Peyer's patch (tissue), 4 donors: ENCODE measurements at regions not wholly inside any gene's neighbourhood (a gene's known extent, or its start where the extent isn't known, plus 50 kb on each side); places are given as distances from the start of the nearest gene placed in this dataset.

Experiments
- DNase-seq, 3 donors: peaks; one replicate each; pipeline ENCODE4 v3.0.0-alpha.2; 2017 to 2019
- H3K27ac ChIP-seq, 4 donors: fragments of 200-600 bp; sonication (generic); one replicate each; pipeline ENCODE4 v1.5.1; 2016 to 2019
- H3K27me3 ChIP-seq, 2 donors: fragments of 200-600 bp; sonication (generic); one replicate each; pipeline ENCODE4 v1.5.1; 2019
- H3K36me3 ChIP-seq, 3 donors: fragments of 200-600 bp; sonication (generic); one replicate each; pipeline ENCODE4 v1.5.1; 2016 to 2019
- H3K4me1 ChIP-seq, 4 donors: fragments of 200-600 bp; sonication (generic); one replicate each; pipeline ENCODE4 v1.5.1; 2016 to 2019
- H3K4me3 ChIP-seq, 4 donors: fragments of 200-600 bp; sonication (generic); 1 replicate in 3 of 4; 2 replicates in 1 of 4; pipeline ENCODE4 v1.5.1; 2016 to 2019; ENCODE audit warnings: mild to moderate bottlenecking in 1 of 4
- H3K9me3 ChIP-seq, 4 donors: fragments of 200-600 bp; sonication (generic); one replicate each; pipeline ENCODE4 v1.5.1; 2016 to 2019; ENCODE audit warnings: mild to moderate bottlenecking in 1 of 4
- POLR2A ChIP-seq, 2 donors: fragments of 450-650 bp; IDR thresholded peaks; one replicate each; pipeline ENCODE4 v1.5.1; 2017; ENCODE audit warnings: antibody characterized with exemption in 2 of 2, mild to moderate bottlenecking in 2 of 2, moderate library complexity in 2 of 2
- TF ChIP-seq, protein P1 (sequence below), 6 experiments: fragments of 450-650 bp in 4 of 6; fragments of 200-600 bp in 2 of 6; sonication (generic) in 1 of 6; IDR thresholded peaks; one replicate each; pipeline ENCODE4 v1.5.1; 2017 to 2019; ENCODE audit warnings: antibody characterized with exemption in 6 of 6, mild to moderate bottlenecking in 3 of 6, moderate library complexity in 1 of 6

DNA sequence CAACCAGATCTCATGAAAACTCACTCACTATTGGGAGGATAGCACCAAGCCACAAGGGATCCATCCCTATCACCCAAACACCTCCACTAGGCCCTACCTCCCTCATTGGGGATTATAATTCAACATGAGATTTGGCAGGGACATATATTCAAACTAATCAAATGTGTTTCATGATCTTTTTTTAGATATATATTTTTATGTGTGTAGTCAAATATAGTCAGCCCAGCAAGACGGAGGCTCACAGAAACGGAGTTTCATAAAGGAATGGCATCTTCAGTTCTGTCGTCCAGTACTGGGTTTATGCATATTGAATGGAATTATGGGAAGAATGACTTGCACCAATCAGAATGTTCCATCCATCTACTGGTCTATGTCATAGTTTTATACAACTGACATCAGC lies 343.3 kb upstream of the KAZN start:
- Histone ChIP-seq H3K36me3 (no peaks in the 10 kb centered on the region), H3K9me3 (no peaks in the 10 kb centered on the region), H3K27ac (no peak overlapping the region), H3K4me3 (no peak overlapping the region), H3K4me1 (no peaks in the 10 kb centered on the region), H3K27me3 (no peaks in the 10 kb centered on the region)
- TF ChIP-seq, protein P1, sequence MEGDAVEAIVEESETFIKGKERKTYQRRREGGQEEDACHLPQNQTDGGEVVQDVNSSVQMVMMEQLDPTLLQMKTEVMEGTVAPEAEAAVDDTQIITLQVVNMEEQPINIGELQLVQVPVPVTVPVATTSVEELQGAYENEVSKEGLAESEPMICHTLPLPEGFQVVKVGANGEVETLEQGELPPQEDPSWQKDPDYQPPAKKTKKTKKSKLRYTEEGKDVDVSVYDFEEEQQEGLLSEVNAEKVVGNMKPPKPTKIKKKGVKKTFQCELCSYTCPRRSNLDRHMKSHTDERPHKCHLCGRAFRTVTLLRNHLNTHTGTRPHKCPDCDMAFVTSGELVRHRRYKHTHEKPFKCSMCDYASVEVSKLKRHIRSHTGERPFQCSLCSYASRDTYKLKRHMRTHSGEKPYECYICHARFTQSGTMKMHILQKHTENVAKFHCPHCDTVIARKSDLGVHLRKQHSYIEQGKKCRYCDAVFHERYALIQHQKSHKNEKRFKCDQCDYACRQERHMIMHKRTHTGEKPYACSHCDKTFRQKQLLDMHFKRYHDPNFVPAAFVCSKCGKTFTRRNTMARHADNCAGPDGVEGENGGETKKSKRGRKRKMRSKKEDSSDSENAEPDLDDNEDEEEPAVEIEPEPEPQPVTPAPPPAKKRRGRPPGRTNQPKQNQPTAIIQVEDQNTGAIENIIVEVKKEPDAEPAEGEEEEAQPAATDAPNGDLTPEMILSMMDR (IDR thresholded peaks at IDR 0.05) = no peak
- TF ChIP-seq POLR2A (IDR thresholded peaks at IDR 0.05) = no peak
- no peak for DNase-seq

DNA sequence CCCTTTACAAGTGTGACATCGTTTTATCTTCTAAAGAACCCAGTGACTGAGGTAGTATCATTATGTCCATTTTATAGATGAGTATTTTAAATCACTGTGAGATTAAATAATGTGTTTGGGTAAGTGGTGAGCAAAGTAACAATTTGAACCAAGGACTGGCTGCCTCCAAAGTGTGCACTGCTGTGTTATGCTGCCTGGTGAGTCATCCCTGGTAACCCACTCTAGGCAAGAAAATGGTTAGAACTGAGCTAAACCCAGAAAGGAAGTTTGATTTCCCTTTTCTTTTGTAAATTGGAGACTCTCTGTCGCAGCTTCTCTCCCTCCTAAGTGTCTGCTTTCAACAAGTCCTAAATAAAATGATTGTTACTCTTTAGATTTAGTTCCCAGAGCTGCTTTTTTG lies 342.8 kb upstream of the KAZN start:
- Histone ChIP-seq H3K36me3 (no peaks in the 10 kb centered on the region), H3K4me3 (no peak overlapping the region), H3K27me3 (no peaks in the 10 kb centered on the region), H3K27ac (peak overlapping the region in 1 of 4 donors; percentile 39), H3K9me3 (no peaks in the 10 kb centered on the region), H3K4me1 (no peaks in the 10 kb centered on the region)
- no peak for DNase-seq
- TF ChIP-seq POLR2A (IDR thresholded peaks at IDR 0.05) = no peak
- TF ChIP-seq, protein P1 (IDR thresholded peaks at IDR 0.05) = no peak

DNA sequence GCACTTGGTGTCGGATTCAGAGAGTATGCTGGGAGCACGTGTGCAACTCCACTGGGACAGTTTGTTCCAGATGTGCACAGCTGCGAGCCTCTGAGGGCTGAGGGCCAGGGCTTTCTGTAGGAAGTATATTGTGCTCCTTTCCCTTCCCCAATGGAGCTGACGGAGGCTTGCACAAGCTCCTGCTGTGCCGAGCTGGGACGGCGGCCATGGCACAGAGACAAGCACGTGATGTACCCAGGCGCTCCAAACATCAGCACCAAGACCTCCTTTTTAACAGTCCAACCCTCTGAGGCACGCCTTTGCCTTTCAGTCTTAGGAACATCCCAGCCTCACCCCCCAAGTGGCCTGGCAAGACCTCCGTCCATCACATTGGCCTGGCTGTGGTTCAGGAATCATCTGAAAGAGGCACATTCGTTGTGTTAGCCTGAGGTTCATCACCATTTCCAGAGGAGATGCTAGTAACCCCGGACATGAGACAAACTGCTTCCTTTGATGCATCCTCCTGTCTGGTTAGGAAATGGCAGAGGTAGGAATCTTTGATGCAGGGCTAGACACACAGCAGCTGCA lies 339.2 kb upstream of the KAZN start:
- peak overlapping the region in 3 of 4 donors; percentile 38 to 67 (median 54) for H3K27ac ChIP-seq
- TF ChIP-seq, protein P1 (IDR thresholded peaks at IDR 0.05) = no peak
- TF ChIP-seq POLR2A (IDR thresholded peaks at IDR 0.05) = no peak
- no peaks in the 10 kb centered on the region for H3K4me1 ChIP-seq
- H3K36me3 ChIP-seq = no peaks in the 10 kb centered on the region
- H3K9me3 ChIP-seq = no peaks in the 10 kb centered on the region
- no peaks in the 10 kb centered on the region for H3K27me3 ChIP-seq
- DNase-seq = peak; percentile 17 to 83 (median 60)
- no peak overlapping the region for H3K4me3 ChIP-seq

DNA sequence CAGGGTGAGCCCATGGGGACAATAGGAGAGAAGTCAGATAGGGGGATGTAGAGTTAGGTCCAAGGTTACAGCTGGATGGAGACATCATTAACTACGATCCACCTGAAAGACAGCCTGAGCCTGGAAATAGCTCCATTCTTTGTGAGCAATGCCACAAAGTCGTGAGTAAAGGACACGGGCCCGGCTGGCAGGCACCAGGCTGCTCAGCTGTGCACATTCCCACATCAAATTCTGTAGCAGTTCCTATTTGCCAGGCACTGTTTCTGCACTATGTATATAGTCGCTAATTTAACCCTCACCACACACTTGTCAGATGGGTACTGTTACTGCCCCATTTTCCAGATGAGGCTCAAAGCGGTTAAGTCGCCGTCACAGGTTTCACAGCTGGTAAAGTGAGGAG lies 338.0 kb upstream of the KAZN start:
- no peak for DNase-seq
- TF ChIP-seq POLR2A (IDR thresholded peaks at IDR 0.05) = no peak
- TF ChIP-seq, protein P1 (IDR thresholded peaks at IDR 0.05) = no peak
- no peaks in the 10 kb centered on the region for H3K27me3 ChIP-seq
- H3K4me1 ChIP-seq = no peaks in the 10 kb centered on the region
- no peaks in the 10 kb centered on the region for H3K9me3 ChIP-seq
- peak overlapping the region in 1 of 4 donors; percentile 67 for H3K27ac ChIP-seq
- no peaks in the 10 kb centered on the region for H3K36me3 ChIP-seq
- no peak overlapping the region for H3K4me3 ChIP-seq

DNA sequence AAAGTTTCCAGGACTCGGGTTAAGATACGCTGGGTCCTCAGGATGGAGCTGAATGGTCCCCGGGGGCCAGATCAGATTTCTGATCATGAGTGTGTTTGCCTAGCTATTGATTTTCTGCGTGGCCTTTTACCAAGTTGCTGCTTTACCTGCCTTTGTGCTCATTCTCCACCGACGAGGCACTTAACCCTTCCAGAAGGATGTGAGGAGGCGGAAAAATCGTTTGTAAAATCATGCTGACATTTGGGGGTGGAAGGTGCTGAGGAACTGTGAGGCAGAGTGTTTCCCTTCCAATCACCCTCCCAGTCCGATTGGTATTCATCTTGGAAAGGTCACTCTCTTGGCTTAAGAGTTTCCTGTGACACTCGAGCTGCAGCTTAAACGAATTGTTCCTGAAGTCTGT lies 337.1 kb upstream of the KAZN start:
- TF ChIP-seq, protein P1 (IDR thresholded peaks at IDR 0.05) = no peak
- no peak for TF ChIP-seq POLR2A (IDR thresholded peaks at IDR 0.05)
- Histone ChIP-seq H3K9me3 (no peaks in the 10 kb centered on the region), H3K4me1 (no peaks in the 10 kb centered on the region), H3K27me3 (no peaks in the 10 kb centered on the region), H3K4me3 (no peak overlapping the region), H3K27ac (no peak overlapping the region), H3K36me3 (no peaks in the 10 kb centered on the region)
- no peak for DNase-seq

DNA sequence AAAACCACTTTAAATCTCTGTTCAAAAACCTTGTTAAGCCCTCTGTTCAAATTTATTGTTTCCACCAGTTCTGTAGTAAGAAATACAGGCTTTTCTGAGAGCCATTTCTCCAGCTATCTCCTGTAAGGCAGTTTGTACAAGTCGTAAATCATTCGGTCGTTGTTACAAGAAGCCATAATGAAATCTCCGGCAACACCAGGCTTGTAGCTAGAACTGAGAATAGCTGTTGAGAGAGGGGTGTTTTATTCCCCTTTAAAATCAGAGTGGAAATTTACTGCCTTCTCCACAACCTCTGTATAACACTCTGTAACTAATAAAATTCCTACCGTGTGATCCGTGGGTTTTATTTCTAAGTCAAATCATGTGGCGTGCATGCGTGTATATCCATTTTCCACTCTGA lies 335.8 kb upstream of the KAZN start:
- H3K9me3 ChIP-seq = no peaks in the 10 kb centered on the region
- H3K4me1 ChIP-seq = no peaks in the 10 kb centered on the region
- no peaks in the 10 kb centered on the region for H3K27me3 ChIP-seq
- H3K4me3 ChIP-seq = no peak overlapping the region
- TF ChIP-seq, protein P1 (IDR thresholded peaks at IDR 0.05) = no peak
- no peak for TF ChIP-seq POLR2A (IDR thresholded peaks at IDR 0.05)
- no peak for DNase-seq
- no peak overlapping the region for H3K27ac ChIP-seq
- H3K36me3 ChIP-seq = no peaks in the 10 kb centered on the region
